GM19035 (cell line): ENCODE measurements at regions not wholly inside any gene's neighbourhood (a gene's known extent, or its start where the extent isn't known, plus 50 kb on each side); places are given as distances from the start of the nearest gene placed in this dataset.
"Not testable (repeated sequence)": the region's sequence is repeated elsewhere in the genome, so short reads cannot be mapped to it uniquely, and the experiment has no call there.

ENCODE experiments used
- ATAC-seq: cut with Tn5 transposase; IDR thresholded peaks from one replicate; pipeline ENCODE4 v1.9.1; 2021; ENCODE audit not compliant: unreplicated experiment

DNA sequence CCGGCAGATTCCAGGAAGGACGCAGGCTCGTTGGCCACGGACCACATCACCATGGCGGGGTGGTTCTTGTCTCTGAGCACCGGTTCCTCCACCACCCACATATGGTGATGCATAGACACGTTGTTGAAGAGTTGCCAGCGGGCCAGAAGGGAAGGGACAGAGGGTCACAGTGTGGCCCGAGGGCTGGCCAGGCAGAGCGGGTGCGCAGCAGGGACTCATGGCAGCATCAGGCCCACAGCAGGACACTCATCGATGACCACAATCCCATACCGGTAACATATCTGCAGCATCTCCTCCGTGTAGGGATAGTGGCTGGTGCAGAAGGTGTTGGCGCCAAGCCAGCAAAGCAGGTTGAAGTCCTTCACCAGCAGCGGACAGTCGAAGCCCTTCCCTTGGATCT lies 469.2 kb upstream of the FAM174A start:
- not testable (repeated sequence) for ATAC-seq

DNA sequence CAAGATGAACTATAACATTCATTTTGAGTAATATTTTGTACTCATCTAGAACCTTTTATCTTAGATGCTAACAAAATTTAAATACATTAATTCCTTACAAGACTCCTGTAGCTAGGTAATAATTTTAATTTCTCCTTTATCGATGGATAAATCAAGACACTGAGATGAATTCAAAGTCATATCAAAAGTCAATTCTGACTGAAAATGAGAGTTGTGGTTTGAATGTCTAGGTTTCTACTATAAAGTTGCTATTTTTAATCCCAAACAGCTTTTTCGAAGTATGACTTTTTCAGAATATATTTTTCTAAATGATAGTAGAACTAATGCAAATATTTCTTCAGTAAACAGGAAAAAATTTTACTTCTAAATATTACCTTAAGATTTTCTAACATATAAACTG lies 491.7 kb upstream of the FAM174A start:
- ATAC-seq = no peak

DNA sequence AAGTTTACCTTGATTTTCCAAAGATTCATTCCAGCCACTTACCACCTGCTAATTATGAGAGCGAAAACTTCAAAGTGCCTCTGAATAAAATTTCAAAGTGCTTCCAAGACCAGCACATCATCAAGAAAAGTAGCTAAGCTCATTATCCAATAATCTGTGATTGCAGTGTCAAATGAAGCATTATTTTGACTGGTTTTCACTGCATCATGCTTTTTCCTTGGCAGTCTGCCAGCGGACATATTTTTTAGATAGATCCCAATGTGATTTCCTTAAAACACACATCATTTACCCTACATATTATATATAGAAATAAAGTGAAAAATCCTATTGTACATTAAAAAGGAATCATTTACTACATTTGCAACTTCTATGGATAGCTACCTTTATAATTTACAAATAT lies 508.6 kb upstream of the FAM174A start:
- ATAC-seq = no peak

GRCh38 chr5:100023536-100023935 lies 511.6 kb upstream of the FAM174A start:
- no peak for ATAC-seq

DNA sequence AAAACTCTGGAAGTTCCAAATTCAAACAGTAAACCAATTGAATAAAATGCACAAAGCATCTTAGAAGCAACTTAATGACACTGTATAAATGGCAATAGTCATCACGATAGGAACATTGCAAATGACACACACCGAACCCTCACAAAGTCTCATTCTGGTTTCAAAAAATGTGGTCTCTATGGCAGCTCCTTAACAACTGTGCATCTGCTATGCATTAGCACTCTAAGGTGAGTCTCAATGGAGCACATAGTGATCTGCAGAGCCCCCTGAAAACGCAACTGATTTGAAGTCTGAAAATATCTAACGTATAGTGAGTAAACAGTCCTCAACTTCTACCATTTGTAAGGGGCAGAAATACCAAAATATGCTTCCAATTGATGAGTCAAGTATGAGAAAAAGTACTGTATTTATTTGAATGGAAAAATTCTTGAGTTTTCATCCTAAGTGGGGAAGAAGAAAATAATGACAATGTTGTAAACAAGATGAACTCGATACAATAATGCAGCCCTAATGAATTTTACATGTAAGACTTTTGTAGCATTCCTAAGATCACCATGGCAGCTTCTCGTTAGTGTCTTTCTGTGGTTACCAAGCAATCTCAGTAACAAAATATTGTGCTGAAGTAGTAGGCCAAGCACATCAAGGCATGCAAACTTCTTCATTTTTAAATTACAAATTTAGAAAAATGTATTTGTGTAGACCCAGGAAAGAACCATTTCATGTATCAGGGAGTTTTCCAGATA lies 517.5 kb upstream of the FAM174A start:
- no peak for ATAC-seq

DNA sequence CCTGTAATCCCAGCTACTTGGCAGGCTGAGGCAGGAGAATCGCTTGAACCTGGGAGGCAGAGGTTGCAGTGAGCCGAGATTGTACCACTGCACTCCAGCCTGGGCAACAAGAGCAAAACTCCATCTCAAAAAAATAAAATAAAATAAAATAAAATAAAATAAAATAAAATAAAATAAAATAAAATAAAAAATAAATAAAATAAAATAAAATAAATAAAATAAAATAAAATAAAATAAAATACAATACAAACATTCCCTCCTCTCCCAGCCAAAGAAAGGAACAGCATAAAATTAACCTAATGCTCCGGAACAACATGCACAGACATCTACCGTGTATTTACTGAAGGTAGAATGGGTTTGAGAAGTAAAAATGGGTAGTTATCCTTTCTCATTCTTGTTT lies 521.9 kb upstream of the FAM174A start:
- ATAC-seq = not testable (repeated sequence)

GRCh38 chr5:100011160-100011559 lies 524.0 kb upstream of the FAM174A start:
- not testable (repeated sequence) for ATAC-seq

GRCh38 chr5:100004969-100005368 lies 530.2 kb upstream of the FAM174A start:
- ATAC-seq = no peak

- no peak for ATAC-seq
Measured at GRCh38 chr5:99998319-99998718, 536.9 kb upstream of the FAM174A start.

- no peak for ATAC-seq
Measured at GRCh38 chr5:99995407-99995806, 539.8 kb upstream of the FAM174A start.

DNA sequence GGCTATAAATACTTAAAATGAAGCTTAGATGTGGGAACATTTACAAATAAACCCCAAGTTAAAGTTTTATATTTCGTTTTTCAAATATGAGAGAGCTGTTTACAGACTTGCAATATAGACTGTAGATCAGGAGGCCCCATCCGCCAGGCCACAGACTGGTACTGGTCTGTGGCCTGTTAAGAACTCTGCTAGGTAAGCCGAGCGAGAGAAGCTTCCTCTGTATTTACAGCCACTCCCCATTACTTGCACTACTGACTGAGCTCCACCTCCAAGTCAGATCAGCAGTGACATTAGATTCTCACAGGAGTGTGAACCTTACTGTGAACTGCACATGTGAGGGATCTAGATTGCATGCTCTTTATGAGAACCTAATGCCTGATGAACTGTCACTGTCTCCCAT lies 561.4 kb upstream of the FAM174A start:
- no peak for ATAC-seq

DNA sequence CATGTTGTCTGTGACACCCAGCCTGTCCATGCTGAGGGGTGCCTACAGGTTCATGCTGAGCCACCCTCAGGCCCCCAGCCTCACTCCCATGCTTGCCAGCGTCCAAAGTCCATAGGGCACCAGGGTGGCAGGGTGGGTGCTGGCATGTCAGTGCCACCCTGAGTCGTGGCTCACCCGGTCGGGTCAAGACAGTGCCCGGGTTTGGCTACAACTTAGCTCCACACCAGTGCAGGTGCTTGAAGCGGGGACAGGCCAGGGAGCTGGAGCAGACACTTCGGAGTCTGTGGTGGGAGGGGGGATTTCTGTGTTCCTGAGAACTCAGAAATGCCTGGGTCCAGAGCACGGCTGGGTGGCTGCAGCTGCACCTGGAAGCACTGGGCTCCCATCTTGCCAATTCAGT lies 579.2 kb upstream of the FAM174A start:
- no peak for ATAC-seq

GRCh38 chr5:99955006-99955405 lies 580.2 kb upstream of the FAM174A start:
- no peak for ATAC-seq

- no peak for ATAC-seq
Measured at GRCh38 chr5:99949969-99950524, 585.1 kb upstream of the FAM174A start.

GRCh38 chr5:99949361-99949760 lies 585.8 kb upstream of the FAM174A start:
- ATAC-seq = no peak

- no peak for ATAC-seq
Measured at GRCh38 chr5:99948850-99949249, 586.3 kb upstream of the FAM174A start.

GRCh38 chr5:99945478-99946442 lies 589.4 kb upstream of the FAM174A start:
- ATAC-seq = no peak

GRCh38 chr5:99940540-99940939 lies 594.6 kb upstream of the FAM174A start:
- no peak for ATAC-seq

GRCh38 chr5:99936911-99937310 lies 598.3 kb upstream of the FAM174A start:
- ATAC-seq = no peak

GRCh38 chr5:99929806-99930135 lies 605.4 kb upstream of the FAM174A start:
- no peak for ATAC-seq

DNA sequence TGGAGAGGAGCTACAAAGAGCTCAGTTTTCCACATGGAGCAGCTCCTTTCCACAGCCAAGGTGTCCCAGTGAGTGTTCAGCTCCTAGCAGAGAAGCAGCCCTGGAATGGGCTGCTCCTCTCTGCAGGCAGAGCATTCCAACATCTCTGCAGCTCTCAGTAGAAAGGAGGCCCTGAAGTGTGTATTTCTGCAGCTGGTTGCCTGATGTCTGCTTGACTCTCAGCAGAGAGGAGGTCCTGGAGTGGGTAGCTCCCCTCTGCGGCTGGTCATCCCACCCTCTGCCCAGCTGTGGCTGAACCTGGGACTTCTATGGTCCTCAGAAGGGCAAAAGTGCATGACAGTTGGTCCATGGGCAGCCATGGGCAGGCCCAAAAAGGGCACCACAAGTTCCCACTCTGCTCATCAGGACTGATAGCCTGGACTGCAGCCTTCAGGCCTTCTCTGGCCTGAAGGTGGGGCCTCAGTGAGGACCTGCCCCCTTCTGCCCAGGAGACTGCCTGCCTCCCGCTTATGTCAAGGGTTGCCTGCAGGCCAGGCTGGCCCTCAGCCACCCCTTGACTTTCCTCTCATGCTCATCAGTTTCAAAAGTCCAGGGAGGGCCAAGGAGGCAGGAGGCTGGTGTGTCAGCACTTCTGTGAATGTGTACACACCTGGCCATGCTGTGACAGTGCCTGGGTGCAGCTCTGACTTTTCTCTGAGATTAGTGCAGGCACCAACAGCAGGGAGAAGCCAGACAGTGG lies 605.9 kb upstream of the FAM174A start:
- ATAC-seq = no peak
